EH (cell line): ENCODE measurements at regions not wholly inside any gene's neighbourhood (a gene's known extent, or its start where the extent isn't known, plus 50 kb on each side); places are given as distances from the start of the nearest gene placed in this dataset.

Experiments used
- DNase-seq: peaks from one replicate; pipeline ENCODE4 v3.0.0-alpha.2; 2015; ENCODE audit warnings: low read depth

DNA sequence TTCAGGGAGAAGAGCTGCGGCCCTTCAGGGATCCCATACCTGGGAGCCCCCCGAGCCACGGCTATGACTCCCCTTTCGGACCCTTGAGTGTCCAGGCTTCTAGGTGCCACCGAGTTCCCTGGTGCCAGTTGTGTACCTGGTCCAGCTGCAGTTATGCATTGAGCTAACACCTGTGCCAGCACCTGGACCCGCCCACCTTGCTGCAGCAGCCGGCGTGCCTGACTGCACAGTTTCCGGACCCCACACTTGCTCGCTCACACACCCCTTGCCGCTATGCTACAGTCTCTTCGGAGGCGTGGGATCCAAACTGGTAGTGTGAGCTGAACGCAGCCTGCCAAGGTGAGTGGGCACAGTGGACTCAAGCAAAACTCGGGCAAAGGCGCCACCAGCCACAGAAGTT, 284.5 kb upstream of the ROBO1 start:
- no peak for DNase-seq

DNA sequence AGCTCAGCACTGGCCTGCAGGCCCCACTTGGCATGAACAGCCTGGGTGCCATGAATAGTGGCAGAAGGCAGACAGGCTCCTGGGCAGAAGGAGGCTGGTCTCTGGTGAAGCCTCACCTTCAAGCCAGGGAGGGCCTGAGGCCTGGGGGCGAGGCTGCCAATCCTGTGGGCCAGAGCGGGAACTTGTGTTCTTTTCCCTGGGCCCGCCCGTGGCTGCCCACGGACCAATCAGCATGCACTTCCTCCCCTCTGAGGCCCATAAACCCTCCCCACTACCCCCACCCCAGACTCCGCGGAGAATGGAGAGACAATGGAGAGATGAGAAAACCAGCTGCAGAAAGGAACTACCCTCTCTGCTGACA, 283.8 kb upstream of the ROBO1 start:
- DNase-seq = no peak

GRCh38 chr3:80050826-80051601, 283.2 kb upstream of the ROBO1 start:
- no peak for DNase-seq

DNA sequence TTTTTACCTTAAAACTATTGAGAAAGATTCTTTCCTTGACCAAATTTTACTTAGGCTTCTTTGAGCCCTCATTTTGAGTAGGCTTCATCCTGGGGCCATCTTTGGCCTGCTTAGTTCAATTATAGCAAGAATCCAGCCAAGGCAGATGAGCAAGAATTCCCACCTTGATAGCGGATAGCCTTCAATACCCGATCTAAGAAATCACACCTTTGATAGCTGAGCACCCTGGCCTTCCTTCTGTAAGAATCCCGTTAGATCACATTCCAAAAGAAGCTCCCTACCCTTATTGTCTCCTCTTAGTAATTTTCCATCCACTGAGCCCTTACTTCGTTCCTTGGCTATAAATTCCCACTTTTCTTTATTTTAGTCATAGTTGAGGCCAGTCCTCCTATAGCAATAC, 275.4 kb upstream of the ROBO1 start:
- DNase-seq = no peak

GRCh38 chr3:80040067-80040466, 272.3 kb upstream of the ROBO1 start:
- DNase-seq = no peak

DNA sequence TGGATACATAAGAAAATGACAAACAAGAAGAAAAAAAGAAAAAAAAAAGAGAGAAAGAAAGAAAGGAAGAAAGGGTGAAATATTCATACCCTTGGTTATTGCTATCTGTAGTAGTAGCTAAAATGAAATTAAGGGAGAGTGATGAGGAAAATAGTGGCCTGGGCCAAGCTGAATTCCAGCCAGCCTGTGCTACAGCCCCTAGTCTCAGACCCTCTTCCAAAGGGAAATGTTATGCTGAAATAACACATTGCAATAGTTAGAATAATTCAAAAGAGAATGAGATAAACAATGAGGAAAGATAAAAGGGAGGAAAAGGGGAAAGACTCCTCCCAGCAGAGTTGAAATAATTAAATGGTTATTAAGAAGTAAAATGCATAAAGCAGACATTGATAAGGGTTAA, 268.4 kb upstream of the ROBO1 start:
- DNase-seq = no peak

- DNase-seq = no peak
Measured at GRCh38 chr3:80035021-80035420, 267.2 kb upstream of the ROBO1 start.

GRCh38 chr3:80023010-80023409, 255.2 kb upstream of the ROBO1 start:
- no peak for DNase-seq

- DNase-seq = no peak
Measured at GRCh38 chr3:80018375-80018774, 250.6 kb upstream of the ROBO1 start.

- DNase-seq = no peak
Measured at GRCh38 chr3:80017369-80017768, 249.6 kb upstream of the ROBO1 start.

DNA sequence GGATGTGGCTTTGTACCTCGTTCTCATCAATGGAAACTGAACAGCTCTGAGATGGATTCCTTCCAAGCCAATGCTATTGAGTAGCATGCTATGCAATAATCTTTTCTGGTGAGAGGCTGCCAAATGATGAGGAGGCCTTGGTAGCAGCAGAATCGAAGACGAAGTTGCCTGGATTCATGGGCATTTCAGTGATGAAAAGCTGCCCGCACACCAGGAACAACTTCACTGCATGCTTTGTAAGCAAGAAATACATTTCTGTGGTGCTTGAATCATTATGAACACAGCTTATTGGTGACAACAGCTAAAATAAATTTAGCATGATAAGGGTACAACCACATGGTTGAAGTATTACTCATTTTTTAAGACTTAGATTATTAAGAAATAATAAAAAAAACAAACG, 246.8 kb upstream of the ROBO1 start:
- no peak for DNase-seq

DNA sequence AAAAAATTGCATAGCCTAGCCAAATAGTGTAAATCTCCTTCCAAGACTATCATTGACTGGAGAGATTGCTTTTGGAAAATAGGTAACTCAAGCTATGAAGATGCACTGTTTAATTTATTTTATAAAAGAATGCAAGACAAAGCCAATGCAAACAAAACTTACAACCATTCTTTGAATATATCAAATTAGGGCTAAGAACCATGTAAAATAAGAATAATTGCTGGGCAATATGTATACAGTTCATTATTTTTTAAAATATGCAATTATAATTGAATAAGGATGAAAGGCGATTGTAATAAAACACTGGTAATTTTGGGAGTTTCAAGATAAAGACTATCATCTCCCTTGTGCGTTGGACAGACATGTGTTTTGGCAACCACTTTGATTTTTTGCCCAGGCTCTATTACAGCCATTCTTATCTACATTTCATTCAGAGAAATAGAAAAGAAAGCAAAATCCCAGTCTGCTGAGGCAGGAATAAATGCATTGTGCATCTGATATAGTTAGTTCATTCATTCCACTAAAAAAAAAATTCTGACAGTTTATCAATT, 242.3 kb upstream of the ROBO1 start:
- no peak for DNase-seq

DNA sequence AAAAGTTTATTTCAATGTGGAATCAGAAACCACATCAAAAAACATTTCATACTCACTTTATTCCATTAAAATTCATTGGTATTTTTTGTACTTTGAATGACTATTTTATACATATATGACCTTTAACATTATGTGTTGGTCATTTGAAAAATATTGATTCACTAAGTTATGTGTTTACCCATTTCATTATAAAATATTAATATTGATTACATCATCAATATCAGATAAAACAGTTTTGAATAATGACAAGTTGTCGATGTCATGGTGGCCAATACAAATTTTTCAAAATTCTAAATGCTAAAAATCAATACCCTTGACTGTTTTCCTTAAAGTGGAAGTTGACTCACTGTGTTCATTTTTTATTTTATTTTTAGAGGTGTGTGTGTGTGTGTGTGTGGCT, 239.7 kb upstream of the ROBO1 start:
- no peak for DNase-seq

DNA sequence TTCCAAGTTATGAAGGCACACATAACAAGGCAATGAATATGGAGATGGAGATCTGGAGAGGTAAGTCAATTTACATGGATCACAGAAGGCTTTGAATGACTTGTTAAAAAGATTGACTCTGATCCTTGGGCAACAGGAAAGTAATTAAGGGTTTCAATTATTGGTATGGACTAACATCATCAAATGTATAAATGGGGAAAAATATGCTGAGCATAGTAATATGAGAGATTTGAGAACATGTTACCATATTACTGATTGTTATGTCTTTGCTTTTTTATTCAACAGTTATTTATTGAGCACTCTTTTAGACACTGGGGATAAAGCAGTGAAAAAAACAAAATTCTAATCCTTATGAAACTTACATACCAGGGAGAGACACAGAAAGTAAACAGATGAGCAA, 238.5 kb upstream of the ROBO1 start:
- DNase-seq = no peak

DNA sequence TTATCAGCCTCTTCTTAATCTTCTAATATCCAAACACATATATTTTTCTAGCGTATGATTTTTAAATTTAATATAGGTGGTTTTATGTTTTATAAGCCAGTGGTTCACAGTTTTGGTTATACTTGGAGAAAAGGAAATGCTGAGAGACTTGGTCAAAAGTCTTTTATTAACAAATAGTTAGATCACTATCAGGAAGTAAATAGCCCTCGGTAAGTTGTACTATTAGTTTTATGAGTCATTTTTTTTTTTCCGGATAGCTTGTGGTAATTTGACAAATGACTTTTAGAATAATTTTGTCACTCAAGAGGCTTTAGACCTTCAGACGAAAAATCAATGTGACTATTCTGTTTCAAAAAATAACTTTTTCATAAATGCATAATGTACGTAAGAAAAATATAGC, 232.2 kb upstream of the ROBO1 start:
- no peak for DNase-seq

GRCh38 chr3:79994397-79994796, 226.6 kb upstream of the ROBO1 start:
- no peak for DNase-seq

DNA sequence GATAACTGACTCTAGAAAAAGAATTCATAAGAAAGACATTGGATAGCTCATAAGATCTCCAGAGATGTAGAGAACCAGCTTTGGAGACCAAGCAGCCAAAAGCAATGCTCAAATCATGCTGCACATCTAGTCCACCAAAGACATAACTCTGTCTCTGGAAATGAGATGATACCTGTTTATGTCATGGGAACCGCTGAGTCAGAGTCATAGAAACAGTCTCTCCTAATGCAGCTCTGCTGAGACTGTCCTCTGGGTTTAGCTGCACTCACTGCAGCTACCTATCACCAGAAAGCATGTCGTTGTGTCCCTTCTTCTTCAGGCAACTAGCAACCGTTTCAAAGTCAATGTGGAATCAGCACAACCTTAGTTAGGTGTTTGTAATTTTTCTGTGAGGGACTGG, 218.5 kb upstream of the ROBO1 start:
- no peak for DNase-seq

DNA sequence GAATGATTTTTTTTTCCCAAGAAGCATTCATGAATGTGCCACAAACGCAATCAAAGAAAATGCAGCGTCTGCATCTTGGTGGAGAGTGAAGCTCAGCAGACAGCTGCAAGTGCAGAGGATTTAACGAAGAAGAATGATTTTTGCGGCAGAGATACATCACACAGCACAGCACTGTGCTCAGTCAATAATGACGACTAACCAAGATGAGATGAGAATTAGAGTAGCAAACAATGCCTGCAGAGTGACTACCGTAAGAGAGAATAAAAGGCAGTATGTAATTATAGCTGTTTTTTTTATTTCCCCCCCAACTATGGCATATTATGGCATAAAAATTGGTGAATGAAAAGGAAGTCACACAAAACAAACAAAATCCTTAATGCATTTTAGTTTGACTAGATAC, 218.0 kb upstream of the ROBO1 start:
- DNase-seq = no peak

DNA sequence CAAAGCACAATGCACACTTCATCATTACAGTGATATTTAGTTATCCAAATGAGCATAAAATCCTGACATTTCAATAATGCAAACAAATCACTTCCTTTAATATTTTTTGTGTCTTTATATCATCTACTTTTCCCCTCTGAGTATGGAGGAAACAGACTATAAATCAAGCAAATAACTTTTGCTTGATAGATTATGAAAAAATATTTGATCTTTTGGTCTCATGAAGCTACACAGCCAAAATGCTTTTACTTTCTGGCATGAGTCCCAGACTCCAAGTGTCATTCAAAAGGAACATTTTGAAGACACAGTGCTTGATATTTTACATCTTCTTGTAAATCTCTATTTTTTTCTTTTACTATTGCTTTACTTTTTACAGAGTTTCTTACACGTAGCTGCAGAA, 215.3 kb upstream of the ROBO1 start:
- no peak for DNase-seq

DNA sequence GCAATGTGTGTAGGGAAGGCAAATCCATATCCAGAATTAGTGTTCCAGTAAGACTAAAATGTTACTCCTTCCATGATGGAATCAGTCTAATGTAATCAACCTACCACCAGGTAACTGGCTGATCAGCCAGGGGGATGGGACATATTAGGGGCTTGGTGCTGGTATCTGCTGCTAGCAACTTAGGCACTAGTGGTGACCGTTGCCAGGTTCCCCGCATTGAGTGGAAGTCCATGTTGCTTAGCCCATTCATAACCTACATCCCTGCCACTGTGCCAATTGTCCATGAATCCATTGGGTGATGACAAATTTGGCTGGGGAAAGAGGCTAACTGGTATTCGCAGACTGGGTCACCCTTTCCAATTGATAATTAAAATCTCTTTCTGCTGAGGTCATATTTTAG, 212.2 kb upstream of the ROBO1 start:
- DNase-seq = no peak

DNA sequence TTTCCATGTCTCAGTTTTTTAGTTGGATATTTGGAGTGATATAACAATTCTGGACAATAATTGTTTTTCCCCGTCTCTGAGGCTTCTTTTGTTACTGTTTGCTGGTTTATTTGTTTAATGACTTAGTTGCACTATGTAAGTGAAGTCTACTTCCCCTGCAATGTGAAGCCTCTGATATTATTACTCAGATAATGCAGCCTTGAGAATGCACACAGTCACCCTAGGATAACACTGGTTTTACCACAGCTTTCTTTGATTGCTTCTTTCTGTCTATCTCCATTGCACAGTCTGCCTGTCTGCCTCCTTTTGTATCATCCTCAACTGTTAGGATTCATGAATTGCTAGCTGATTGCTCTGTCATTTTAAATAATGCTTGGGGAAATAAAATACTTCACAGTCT, 208.7 kb upstream of the ROBO1 start:
- DNase-seq = no peak

DNA sequence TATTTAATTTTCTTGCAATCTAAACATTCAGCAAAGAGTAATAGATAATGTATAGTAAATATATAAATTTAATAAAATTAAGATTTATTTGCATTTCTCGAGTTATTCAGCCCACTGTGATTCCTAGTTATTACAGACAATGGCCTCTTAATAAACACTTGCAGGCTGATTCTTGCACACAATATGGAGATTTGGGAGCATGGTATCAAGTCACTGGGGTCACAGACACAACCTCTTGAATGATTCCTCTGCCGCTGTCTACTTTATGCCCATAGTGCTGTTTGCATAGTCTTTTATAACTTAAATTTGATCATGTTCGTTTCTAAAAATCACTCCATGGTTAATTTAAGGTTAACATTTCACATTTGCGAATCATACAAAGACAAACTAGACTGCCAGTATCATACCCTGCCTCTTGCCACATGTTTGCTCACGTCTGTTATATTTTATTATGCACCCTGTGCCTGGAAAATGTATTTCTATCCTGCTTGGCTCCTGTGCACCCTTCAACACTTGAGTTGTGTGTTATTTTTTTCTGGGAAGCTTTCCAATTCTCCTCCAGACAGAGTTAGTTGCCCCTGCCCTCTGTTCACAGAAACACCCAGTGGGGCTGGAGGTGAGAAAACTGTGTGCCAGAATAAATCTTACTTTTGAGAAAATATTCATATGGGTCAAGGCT, 206.3 kb upstream of the ROBO1 start:
- DNase-seq = no peak

GRCh38 chr3:79973482-79973881, 205.7 kb upstream of the ROBO1 start:
- DNase-seq = no peak

- no peak for DNase-seq
Measured at GRCh38 chr3:79968418-79968817, 200.6 kb upstream of the ROBO1 start.
